ENCODE measurements at regions not wholly inside any gene's neighbourhood (a gene's known extent, or its start where the extent isn't known, plus 50 kb on each side); places are given as distances from the start of the nearest gene placed in this dataset.

- no peak for TF ChIP-seq EZH2phosphoT487 (IDR thresholded peaks at IDR 0.05)
- TF ChIP-seq, protein P1, sequence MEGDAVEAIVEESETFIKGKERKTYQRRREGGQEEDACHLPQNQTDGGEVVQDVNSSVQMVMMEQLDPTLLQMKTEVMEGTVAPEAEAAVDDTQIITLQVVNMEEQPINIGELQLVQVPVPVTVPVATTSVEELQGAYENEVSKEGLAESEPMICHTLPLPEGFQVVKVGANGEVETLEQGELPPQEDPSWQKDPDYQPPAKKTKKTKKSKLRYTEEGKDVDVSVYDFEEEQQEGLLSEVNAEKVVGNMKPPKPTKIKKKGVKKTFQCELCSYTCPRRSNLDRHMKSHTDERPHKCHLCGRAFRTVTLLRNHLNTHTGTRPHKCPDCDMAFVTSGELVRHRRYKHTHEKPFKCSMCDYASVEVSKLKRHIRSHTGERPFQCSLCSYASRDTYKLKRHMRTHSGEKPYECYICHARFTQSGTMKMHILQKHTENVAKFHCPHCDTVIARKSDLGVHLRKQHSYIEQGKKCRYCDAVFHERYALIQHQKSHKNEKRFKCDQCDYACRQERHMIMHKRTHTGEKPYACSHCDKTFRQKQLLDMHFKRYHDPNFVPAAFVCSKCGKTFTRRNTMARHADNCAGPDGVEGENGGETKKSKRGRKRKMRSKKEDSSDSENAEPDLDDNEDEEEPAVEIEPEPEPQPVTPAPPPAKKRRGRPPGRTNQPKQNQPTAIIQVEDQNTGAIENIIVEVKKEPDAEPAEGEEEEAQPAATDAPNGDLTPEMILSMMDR (IDR thresholded peaks at IDR 0.05) = no peak
- no peak for TF ChIP-seq EZH2 (IDR thresholded peaks at IDR 0.05)
These were observed 169.5 kb upstream of the EDNRB start for GRCh38 chr13:78087966-78088678.

All from neural progenitor cell (in vitro differentiated cells).